Ascending aorta (tissue), 2 donors: ENCODE measurements at regions not wholly inside any gene's neighbourhood (a gene's known extent, or its start where the extent isn't known, plus 50 kb on each side); places are given as distances from the start of the nearest gene placed in this dataset.

Experiments
- DNase-seq, 2 donors: peaks; one replicate each; pipeline ENCODE4 v3.0.0-alpha.2; 2019; ENCODE audit warnings: low spot score in 2 of 2
- H3K27ac ChIP-seq, 2 donors: fragments of 200-600 bp; sonication (generic); one replicate each; pipeline ENCODE4 v1.5.1; 2016 to 2017; ENCODE audit warnings: mild to moderate bottlenecking in 1 of 2
- H3K27me3 ChIP-seq: fragments of 200-600 bp; sonication (generic); one replicate; pipeline ENCODE4 v1.5.1; 2017
- H3K36me3 ChIP-seq, 2 donors: fragments of 200-600 bp; sonication (generic); one replicate each; pipeline ENCODE4 v1.5.1; 2016
- H3K4me1 ChIP-seq, 2 donors: fragments of 200-600 bp; sonication (generic); one replicate each; pipeline ENCODE4 v1.5.1; 2016 to 2017; ENCODE audit warnings: mild to moderate bottlenecking in 1 of 2
- H3K4me3 ChIP-seq, 2 donors: fragments of 200-600 bp; sonication (generic); one replicate each; pipeline ENCODE4 v1.5.1; 2016 to 2017; ENCODE audit warnings: mild to moderate bottlenecking in 1 of 2
- H3K9me3 ChIP-seq, 2 donors: fragments of 200-600 bp; sonication (generic); one replicate each; pipeline ENCODE4 v1.5.1; 2016
- CTCF ChIP-seq, 3 experiments: fragments of 200-600 bp in 2 of 3; fragments of 450-650 bp in 1 of 3; sonication (generic) in 2 of 3; IDR thresholded peaks; one replicate each; pipeline ENCODE4 v1.5.1; 2016 to 2019; ENCODE audit warnings: antibody characterized with exemption in 3 of 3, mild to moderate bottlenecking in 1 of 3, moderate library complexity in 1 of 3
- intact Hi-C: fragments of 100-400 bp; cut with DNase I; formaldehyde crosslinking; loops from one replicate; pipeline ENCODE4 v1.15.1; 2023

GRCh38 chr20:21836346-21836745 lies 130.9 kb downstream of the PAX1 start:
- intact Hi-C loops = no loop called here
- no peak for TF ChIP-seq CTCF (IDR thresholded peaks at IDR 0.05)
- Histone ChIP-seq H3K4me3 (no peak overlapping the region), H3K27me3 (no peaks in the 10 kb centered on the region), H3K36me3 (no peaks in the 10 kb centered on the region), H3K27ac (no peak overlapping the region), H3K4me1 (no peaks in the 10 kb centered on the region), H3K9me3 (no peaks in the 10 kb centered on the region)
- DNase-seq = no peak

- Histone ChIP-seq H3K27ac (no peak overlapping the region), H3K27me3 (no peaks in the 10 kb centered on the region), H3K9me3 (no peaks in the 10 kb centered on the region), H3K36me3 (no peaks in the 10 kb centered on the region), H3K4me3 (no peak overlapping the region), H3K4me1 (no peaks in the 10 kb centered on the region)
- intact Hi-C loops = no loop called here
- TF ChIP-seq CTCF (IDR thresholded peaks at IDR 0.05) = no peak
- DNase-seq = no peak
Observed at GRCh38 chr20:21835042-21835441, 129.6 kb downstream of the PAX1 start.

- TF ChIP-seq CTCF (IDR thresholded peaks at IDR 0.05) = no peak
- no peaks in the 10 kb centered on the region for H3K4me1 ChIP-seq
- H3K27ac ChIP-seq = no peak overlapping the region
- H3K9me3 ChIP-seq = no peaks in the 10 kb centered on the region
- no peak for DNase-seq
- no peaks in the 10 kb centered on the region for H3K36me3 ChIP-seq
- no peaks in the 10 kb centered on the region for H3K27me3 ChIP-seq
- no peak overlapping the region for H3K4me3 ChIP-seq
- intact Hi-C loops = no loop called here
Observed at GRCh38 chr20:21832442-21833385, 127.2 kb downstream of the PAX1 start.

- intact Hi-C loops = no loop called here
- Histone ChIP-seq H3K4me3 (no peak overlapping the region), H3K36me3 (no peaks in the 10 kb centered on the region), H3K9me3 (peaks cover 0 to 4% of the 10 kb centered on the region in 2 donors), H3K27me3 (no peaks in the 10 kb centered on the region), H3K27ac (no peak overlapping the region), H3K4me1 (no peaks in the 10 kb centered on the region)
- no peak for TF ChIP-seq CTCF (IDR thresholded peaks at IDR 0.05)
- DNase-seq = no peak
Observed at GRCh38 chr20:21826976-21827375, 121.5 kb downstream of the PAX1 start.

- Histone ChIP-seq H3K27me3 (no peaks in the 10 kb centered on the region), H3K36me3 (no peaks in the 10 kb centered on the region), H3K9me3 (peaks cover 0 to 4% of the 10 kb centered on the region in 2 donors), H3K4me3 (no peak overlapping the region), H3K4me1 (no peaks in the 10 kb centered on the region), H3K27ac (no peak overlapping the region)
- no peak for DNase-seq
- intact Hi-C loops = no loop called here
- TF ChIP-seq CTCF (IDR thresholded peaks at IDR 0.05) = no peak
Observed at GRCh38 chr20:21821358-21821757, 115.9 kb downstream of the PAX1 start.
